Liver (tissue), 3 donors: ENCODE measurements at regions not wholly inside any gene's neighbourhood (a gene's known extent, or its start where the extent isn't known, plus 50 kb on each side); places are given as distances from the start of the nearest gene placed in this dataset.

Experiments
- EGR1 ChIP-seq, 2 donors: IDR thresholded peaks; 2 replicates each; pipeline ENCODE4 v1.6.1; 2016 to 2018; ENCODE audit warnings: antibody characterized with exemption in 2 of 2, low read depth in 2 of 2
- GABPA ChIP-seq, 2 donors: IDR thresholded peaks in 1 of 2; conservative IDR thresholded peaks in 1 of 2; 2 replicates each; pipeline ENCODE4 v1.6.1; 2016; ENCODE audit warnings: antibody characterized with exemption in 2 of 2, mild to moderate bottlenecking in 1 of 2, moderate library complexity in 1 of 2
- RAD21 ChIP-seq, 2 donors: IDR thresholded peaks; 2 replicates each; pipeline ENCODE4 v1.6.1; 2016; ENCODE audit warnings: antibody characterized with exemption in 2 of 2, mild to moderate bottlenecking in 2 of 2
- TAF1 ChIP-seq: conservative IDR thresholded peaks from 2 replicates; pipeline ENCODE4 v1.6.1; 2016; ENCODE audit warnings: antibody characterized with exemption, mild to moderate bottlenecking
- TF ChIP-seq, protein P1 (sequence below): fragments of 150-350 bp; IDR thresholded peaks from 2 replicates; pipeline ENCODE4 v1.5.1; 2017; ENCODE audit warnings: improper control_type of control experiment, low read depth, low read length; ENCODE audit not compliant: missing input control
- TF ChIP-seq, protein P2 (sequence below): IDR thresholded peaks from 2 replicates; pipeline ENCODE4 v1.6.1; 2016; ENCODE audit warnings: antibody characterized with exemption
- TF ChIP-seq, protein P3 (sequence below): IDR thresholded peaks from 2 replicates; pipeline ENCODE4 v1.6.1; 2016; ENCODE audit warnings: antibody characterized with exemption, mild to moderate bottlenecking
- TF ChIP-seq, protein P4 (sequence below): IDR thresholded peaks from 2 replicates; pipeline ENCODE4 v1.6.1; 2016; ENCODE audit warnings: antibody characterized with exemption
- donor health status: healthy.
- donor health status: healthy.

DNA sequence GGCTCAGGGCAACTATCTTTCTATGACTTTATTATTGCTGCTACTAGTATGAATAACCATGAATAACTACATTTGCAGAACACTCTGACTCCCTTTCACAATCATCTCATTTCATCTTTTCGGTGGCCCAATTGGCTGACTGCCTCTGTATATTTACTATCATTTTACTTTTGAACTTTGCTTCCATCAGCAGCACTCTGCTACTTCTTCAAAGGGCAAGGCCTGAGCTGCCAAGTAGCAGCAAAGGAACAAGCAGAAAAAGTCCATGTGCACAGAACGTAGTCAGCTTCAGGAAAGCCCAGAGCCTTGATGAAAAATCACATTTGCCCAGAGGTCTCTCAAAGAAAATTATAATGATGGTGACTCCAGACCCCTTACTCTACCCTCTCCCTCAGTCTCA lies 214.5 kb upstream of the PUM3 start:
- TF ChIP-seq, protein P1, sequence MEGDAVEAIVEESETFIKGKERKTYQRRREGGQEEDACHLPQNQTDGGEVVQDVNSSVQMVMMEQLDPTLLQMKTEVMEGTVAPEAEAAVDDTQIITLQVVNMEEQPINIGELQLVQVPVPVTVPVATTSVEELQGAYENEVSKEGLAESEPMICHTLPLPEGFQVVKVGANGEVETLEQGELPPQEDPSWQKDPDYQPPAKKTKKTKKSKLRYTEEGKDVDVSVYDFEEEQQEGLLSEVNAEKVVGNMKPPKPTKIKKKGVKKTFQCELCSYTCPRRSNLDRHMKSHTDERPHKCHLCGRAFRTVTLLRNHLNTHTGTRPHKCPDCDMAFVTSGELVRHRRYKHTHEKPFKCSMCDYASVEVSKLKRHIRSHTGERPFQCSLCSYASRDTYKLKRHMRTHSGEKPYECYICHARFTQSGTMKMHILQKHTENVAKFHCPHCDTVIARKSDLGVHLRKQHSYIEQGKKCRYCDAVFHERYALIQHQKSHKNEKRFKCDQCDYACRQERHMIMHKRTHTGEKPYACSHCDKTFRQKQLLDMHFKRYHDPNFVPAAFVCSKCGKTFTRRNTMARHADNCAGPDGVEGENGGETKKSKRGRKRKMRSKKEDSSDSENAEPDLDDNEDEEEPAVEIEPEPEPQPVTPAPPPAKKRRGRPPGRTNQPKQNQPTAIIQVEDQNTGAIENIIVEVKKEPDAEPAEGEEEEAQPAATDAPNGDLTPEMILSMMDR, result no peak
- TF ChIP-seq, protein P2, sequence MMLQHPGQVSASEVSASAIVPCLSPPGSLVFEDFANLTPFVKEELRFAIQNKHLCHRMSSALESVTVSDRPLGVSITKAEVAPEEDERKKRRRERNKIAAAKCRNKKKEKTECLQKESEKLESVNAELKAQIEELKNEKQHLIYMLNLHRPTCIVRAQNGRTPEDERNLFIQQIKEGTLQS, result no peak
- TF ChIP-seq TAF1 (no peak), EGR1 (IDR thresholded peaks at IDR 0.05; ENCODE audit: low read depth in 2 of 2) (no peak), RAD21 (IDR thresholded peaks at IDR 0.05) (no peak), GABPA (IDR thresholded peaks at IDR 0.05 in 1 of 2, conservative IDR thresholded peaks at IDR 0.05 in 1 of 2) (no peak)
- TF ChIP-seq, protein P3, sequence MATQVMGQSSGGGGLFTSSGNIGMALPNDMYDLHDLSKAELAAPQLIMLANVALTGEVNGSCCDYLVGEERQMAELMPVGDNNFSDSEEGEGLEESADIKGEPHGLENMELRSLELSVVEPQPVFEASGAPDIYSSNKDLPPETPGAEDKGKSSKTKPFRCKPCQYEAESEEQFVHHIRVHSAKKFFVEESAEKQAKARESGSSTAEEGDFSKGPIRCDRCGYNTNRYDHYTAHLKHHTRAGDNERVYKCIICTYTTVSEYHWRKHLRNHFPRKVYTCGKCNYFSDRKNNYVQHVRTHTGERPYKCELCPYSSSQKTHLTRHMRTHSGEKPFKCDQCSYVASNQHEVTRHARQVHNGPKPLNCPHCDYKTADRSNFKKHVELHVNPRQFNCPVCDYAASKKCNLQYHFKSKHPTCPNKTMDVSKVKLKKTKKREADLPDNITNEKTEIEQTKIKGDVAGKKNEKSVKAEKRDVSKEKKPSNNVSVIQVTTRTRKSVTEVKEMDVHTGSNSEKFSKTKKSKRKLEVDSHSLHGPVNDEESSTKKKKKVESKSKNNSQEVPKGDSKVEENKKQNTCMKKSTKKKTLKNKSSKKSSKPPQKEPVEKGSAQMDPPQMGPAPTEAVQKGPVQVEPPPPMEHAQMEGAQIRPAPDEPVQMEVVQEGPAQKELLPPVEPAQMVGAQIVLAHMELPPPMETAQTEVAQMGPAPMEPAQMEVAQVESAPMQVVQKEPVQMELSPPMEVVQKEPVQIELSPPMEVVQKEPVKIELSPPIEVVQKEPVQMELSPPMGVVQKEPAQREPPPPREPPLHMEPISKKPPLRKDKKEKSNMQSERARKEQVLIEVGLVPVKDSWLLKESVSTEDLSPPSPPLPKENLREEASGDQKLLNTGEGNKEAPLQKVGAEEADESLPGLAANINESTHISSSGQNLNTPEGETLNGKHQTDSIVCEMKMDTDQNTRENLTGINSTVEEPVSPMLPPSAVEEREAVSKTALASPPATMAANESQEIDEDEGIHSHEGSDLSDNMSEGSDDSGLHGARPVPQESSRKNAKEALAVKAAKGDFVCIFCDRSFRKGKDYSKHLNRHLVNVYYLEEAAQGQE, result no peak
- TF ChIP-seq, protein P4, sequence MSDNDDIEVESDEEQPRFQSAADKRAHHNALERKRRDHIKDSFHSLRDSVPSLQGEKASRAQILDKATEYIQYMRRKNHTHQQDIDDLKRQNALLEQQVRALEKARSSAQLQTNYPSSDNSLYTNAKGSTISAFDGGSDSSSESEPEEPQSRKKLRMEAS, result no peak
